ENCODE measurements at regions not wholly inside any gene's neighbourhood (a gene's known extent, or its start where the extent isn't known, plus 50 kb on each side); places are given as distances from the start of the nearest gene placed in this dataset.

GRCh38 chr4:71184195-71184781, 154.5 kb upstream of the SLC4A4 start:
- TF ChIP-seq EZH2 (IDR thresholded peaks at IDR 0.05; ENCODE audit: insufficient read depth, poor library complexity, severe bottlenecking) (no peak), EZH2phosphoT487 (IDR thresholded peaks at IDR 0.05; ENCODE audit: insufficient read depth, low read depth) (no peak)

All from GM23248 (cell line).